Uterus (tissue), 2 donors: ENCODE measurements at regions not wholly inside any gene's neighbourhood (a gene's known extent, or its start where the extent isn't known, plus 50 kb on each side); places are given as distances from the start of the nearest gene placed in this dataset.

Experiments used
- POLR2A ChIP-seq, 2 donors: fragments of 450-650 bp; IDR thresholded peaks; one replicate each; pipeline ENCODE4 v1.6.1; 2016; ENCODE audit warnings: antibody characterized with exemption in 2 of 2, mild to moderate bottlenecking in 1 of 2, moderate library complexity in 1 of 2
- TF ChIP-seq, protein P1 (sequence below), 4 experiments: fragments of 200-600 bp in 2 of 4; fragments of 450-650 bp in 2 of 4; sonication (generic) in 2 of 4; IDR thresholded peaks; one replicate each; pipeline ENCODE4 v1.5.1; 2016 to 2019; ENCODE audit warnings: antibody characterized with exemption in 4 of 4, mild to moderate bottlenecking in 2 of 4, moderate library complexity in 1 of 4

- TF ChIP-seq, protein P1, sequence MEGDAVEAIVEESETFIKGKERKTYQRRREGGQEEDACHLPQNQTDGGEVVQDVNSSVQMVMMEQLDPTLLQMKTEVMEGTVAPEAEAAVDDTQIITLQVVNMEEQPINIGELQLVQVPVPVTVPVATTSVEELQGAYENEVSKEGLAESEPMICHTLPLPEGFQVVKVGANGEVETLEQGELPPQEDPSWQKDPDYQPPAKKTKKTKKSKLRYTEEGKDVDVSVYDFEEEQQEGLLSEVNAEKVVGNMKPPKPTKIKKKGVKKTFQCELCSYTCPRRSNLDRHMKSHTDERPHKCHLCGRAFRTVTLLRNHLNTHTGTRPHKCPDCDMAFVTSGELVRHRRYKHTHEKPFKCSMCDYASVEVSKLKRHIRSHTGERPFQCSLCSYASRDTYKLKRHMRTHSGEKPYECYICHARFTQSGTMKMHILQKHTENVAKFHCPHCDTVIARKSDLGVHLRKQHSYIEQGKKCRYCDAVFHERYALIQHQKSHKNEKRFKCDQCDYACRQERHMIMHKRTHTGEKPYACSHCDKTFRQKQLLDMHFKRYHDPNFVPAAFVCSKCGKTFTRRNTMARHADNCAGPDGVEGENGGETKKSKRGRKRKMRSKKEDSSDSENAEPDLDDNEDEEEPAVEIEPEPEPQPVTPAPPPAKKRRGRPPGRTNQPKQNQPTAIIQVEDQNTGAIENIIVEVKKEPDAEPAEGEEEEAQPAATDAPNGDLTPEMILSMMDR (IDR thresholded peaks at IDR 0.05), result no peak
- no peak for TF ChIP-seq POLR2A (IDR thresholded peaks at IDR 0.05)
Measured at GRCh38 chr5:38621331-38621730, 64.9 kb upstream of the LIFR start.
